ENCODE measurements at regions not wholly inside any gene's neighbourhood (a gene's known extent, or its start where the extent isn't known, plus 50 kb on each side); places are given as distances from the start of the nearest gene placed in this dataset.

- FAIRE-seq, result no peak
These were observed 133.1 kb upstream of the SFSWAP start for GRCh38 chr12:131577766-131578165.

GRCh38 chr12:131578828-131579470, 131.9 kb upstream of the SFSWAP start:
- FAIRE-seq, result no peak

More at GRCh38 chr12:131577766-131578165, 133.1 kb upstream of the SFSWAP start:
- no peaks in the 10 kb centered on the region for H3K27me3 ChIP-seq (ENCODE audit: control insufficient read depth, insufficient read depth, low read length)
- TF ChIP-seq CTCF (IDR thresholded peaks at IDR 0.05; ENCODE audit: insufficient read depth, low read length, severe bottlenecking), result no peak
- DNase-seq (ENCODE audit: low read depth), result no peak
- H3K36me3 ChIP-seq (ENCODE audit: control insufficient read depth, insufficient read depth, low read length), result no peaks in the 10 kb centered on the region
- H3K4me3 ChIP-seq (ENCODE audit: low read depth, low read length), result no peak overlapping the region

GRCh38 chr12:131583090-131583712, 127.7 kb upstream of the SFSWAP start:
- TF ChIP-seq CTCF (IDR thresholded peaks at IDR 0.05; ENCODE audit: insufficient read depth, low read length, severe bottlenecking), result no peak
- Histone ChIP-seq H3K36me3 (ENCODE audit: control insufficient read depth, insufficient read depth, low read length) (no peaks in the 10 kb centered on the region), H3K27me3 (ENCODE audit: control insufficient read depth, insufficient read depth, low read length) (no peaks in the 10 kb centered on the region), H3K4me3 (ENCODE audit: low read depth, low read length) (no peak overlapping the region)
- DNase-seq (ENCODE audit: low read depth), result no peak
- no peak for FAIRE-seq

More at GRCh38 chr12:131578828-131579470, 131.9 kb upstream of the SFSWAP start:
- no peak for TF ChIP-seq CTCF (IDR thresholded peaks at IDR 0.05; ENCODE audit: insufficient read depth, low read length, severe bottlenecking)
- no peaks in the 10 kb centered on the region for H3K27me3 ChIP-seq (ENCODE audit: control insufficient read depth, insufficient read depth, low read length)
- no peak for DNase-seq (ENCODE audit: low read depth)
- no peaks in the 10 kb centered on the region for H3K36me3 ChIP-seq (ENCODE audit: control insufficient read depth, insufficient read depth, low read length)
- no peak overlapping the region for H3K4me3 ChIP-seq (ENCODE audit: low read depth, low read length)

- Histone ChIP-seq H3K4me3 (ENCODE audit: low read depth, low read length) (no peak overlapping the region), H3K27me3 (ENCODE audit: control insufficient read depth, insufficient read depth, low read length) (no peaks in the 10 kb centered on the region), H3K36me3 (ENCODE audit: control insufficient read depth, insufficient read depth, low read length) (no peaks in the 10 kb centered on the region)
- TF ChIP-seq CTCF (IDR thresholded peaks at IDR 0.05; ENCODE audit: insufficient read depth, low read length, severe bottlenecking), result no peak
- DNase-seq (ENCODE audit: low read depth), result no peak
- no peak for FAIRE-seq
These were observed 124.6 kb upstream of the SFSWAP start for GRCh38 chr12:131586269-131586668.

- DNase-seq (ENCODE audit: low read depth) (no peak), FAIRE-seq (no peak)
- TF ChIP-seq CTCF (IDR thresholded peaks at IDR 0.05; ENCODE audit: insufficient read depth, low read length, severe bottlenecking), result no peak
- Histone ChIP-seq H3K36me3 (ENCODE audit: control insufficient read depth, insufficient read depth, low read length) (no peaks in the 10 kb centered on the region), H3K27me3 (ENCODE audit: control insufficient read depth, insufficient read depth, low read length) (no peaks in the 10 kb centered on the region), H3K4me3 (ENCODE audit: low read depth, low read length) (no peak overlapping the region)
These were observed 124.1 kb upstream of the SFSWAP start for GRCh38 chr12:131586761-131587160.
